ENCODE measurements at regions not wholly inside any gene's neighbourhood (a gene's known extent, or its start where the extent isn't known, plus 50 kb on each side); places are given as distances from the start of the nearest gene placed in this dataset.
"Not testable (repeated sequence)": the region's sequence is repeated elsewhere in the genome, so short reads cannot be mapped to it uniquely, and the experiment has no call there.

DNA sequence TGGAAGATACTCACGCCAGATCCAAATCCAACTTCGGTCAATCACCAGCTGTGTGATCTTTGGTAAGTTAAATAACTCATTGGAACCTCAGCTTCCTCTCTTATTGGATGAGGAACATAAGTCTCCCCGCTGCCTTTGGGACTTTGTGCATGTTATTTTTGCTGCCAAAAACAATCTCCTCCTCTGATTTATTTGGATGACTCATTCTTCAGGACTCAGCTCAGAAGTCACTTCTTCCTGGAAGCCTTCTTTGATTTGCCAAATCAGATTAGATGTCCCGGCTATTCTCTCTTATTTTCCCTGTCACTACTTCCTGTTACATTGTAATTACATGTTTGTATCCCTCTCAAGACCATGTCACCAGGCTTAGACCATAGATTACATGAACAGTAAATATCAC lies 138.0 kb upstream of the BOD1L1 start:
- no peak for DNase-seq

GRCh38 chr4:13766761-13767540 lies 139.4 kb upstream of the BOD1L1 start:
- no peak for DNase-seq

GRCh38 chr4:13777341-13777740 lies 149.8 kb upstream of the BOD1L1 start:
- no peak for DNase-seq

DNA sequence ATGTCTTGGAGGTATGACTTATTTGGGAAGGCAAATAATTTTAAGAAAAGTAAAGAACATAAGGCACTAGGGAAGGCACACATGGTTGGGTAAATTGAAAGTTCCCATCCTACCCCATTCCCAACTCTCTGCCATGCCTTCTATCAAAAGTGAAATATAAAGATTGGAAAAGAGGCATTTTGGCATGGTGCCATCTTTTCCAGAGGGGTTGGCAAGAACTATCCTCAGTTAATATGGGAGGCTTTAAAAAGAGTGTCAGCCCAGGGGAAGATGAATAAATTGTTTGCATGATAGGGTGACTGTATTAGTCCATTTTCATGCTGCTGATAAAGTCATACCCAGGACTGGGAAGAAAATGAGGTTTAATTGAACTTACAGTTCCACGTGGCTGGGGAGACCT lies 150.8 kb upstream of the BOD1L1 start:
- DNase-seq = no peak

GRCh38 chr4:13782231-13782630 lies 154.7 kb upstream of the BOD1L1 start:
- no peak for DNase-seq

DNA sequence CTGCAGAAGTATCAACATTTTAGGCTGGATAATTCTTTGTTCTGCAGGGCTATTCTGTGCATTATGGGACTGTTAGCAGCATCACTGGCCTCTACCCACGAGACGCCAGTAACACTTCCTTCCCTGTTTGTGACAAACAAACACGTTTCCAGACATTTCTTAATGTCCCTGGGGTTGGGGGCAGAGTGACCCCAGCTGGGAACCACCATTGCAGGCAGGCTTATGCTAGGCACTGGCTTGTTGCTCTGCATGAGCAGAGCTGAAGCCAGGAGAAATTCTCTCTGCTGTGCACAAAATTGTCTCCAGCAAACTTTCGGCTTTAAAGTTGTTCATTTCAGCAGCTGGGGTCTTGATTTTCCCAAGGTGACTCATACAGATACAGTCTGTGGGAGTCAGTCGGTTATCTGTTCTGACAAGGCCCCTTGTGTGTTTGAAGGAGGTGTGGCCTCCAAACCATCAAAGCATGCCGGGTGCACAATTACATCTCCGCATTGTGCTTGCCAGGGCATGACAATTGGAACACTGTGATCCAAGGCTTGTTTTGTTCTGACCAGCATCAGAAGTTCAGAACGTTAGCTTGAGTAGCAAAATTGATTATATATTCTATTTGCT lies 156.4 kb upstream of the BOD1L1 start:
- DNase-seq = no peak

DNA sequence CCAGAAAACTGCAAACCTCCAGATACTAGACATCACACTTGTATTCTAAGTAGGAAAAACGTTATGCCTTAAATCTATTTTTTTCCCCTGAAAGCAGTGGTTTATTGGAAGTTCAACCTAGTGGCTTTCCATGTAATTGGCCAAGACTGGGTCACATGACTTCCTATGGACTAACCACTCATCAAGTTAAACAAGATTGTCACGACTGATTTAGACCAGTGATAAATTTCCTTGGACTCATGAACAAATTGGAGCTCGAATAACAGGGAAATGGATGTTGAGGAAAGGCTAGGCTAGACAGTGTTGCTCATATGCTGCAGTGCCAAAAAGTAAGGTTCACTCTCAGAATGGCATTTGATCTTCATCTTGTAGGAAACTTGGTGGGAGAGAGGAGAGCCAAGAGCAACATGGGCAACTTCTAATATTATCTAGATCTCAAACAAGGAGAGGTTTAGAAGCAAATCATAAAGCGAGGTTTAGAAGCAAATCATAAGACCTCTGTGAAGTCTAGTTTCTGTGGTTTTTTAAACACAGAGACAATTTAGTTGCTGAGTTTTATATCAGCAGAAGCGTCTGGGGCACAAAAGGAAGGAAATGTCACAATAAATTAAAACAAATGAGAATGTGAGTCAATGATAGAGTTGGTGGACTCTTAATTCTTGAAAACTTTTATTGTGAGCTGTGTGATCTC lies 165.6 kb upstream of the BOD1L1 start:
- no peak for DNase-seq

DNA sequence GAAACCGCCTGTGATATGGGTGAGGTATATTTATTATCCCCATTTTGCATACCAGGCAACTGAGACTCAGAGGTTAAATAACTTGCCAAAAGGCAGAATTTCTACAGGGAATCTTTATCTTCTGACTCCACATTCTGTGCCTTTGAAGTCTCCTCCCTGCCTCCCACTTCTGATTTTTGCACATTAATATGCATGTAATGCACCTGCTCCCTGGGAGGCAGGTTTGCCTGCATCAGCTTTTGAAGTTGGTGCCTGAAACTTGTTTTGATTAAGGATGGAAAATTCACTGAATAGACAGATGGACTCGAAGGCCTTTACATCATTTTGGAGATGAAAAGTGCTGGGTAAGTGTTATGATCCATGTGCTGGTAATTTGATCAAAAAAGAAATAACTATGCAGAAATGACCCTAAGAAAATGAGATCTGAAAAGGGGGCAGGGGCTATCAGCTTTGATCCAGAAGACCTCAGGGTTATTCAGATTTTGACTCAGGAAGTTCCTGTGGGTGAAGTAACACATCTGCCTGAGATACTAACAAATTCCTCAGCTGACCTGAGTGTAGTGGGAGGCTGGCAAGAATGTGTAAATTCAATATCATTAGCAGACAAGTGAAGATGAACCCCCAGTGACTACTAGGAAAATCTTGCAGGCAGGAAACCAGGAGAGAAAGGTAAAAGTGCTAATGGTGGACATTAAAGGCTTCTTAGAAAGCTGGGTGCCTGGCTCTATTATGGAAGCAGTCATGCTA lies 167.5 kb upstream of the BOD1L1 start:
- no peak for DNase-seq

DNA sequence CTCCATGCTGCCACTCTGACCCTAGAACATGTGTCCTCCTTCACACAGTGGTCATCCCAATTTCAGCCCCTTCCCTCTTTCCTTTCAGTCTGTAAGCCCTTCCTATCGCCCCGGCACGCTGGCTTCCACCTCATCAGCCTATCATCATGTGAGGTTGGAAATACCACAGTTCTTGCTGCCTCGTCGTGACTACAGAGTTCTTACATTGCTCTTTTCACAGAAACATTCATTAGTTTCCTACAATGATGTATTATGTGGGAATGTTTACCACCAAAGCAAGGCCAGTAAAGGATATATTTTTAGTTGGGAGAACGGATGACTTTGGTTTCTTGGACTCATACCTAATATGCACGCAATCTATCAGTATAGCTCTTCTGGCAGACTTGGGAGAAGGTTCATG lies 169.5 kb upstream of the BOD1L1 start:
- DNase-seq = no peak

DNA sequence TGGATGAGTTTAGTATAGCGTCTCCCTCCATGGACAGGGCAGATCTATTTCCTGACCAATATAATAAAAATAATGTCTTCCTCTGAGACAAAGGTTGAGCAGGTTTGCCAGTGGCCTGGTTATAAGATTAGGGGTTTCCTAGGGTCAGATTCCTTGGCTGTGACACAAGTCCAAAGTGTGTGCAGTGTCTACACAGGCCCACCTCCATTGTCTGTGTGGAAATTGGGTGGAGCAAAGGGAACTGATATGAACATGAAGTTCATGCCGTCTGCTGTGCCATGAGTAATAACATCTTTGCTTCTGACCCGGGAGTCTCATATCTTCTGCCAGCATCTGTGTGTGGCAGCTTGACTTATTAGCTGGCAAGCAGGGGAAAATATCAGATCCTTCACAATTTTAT lies 187.7 kb upstream of the BOD1L1 start:
- DNase-seq = no peak

- DNase-seq = no peak
Measured at GRCh38 chr4:13816472-13816871, 188.9 kb upstream of the BOD1L1 start.

DNA sequence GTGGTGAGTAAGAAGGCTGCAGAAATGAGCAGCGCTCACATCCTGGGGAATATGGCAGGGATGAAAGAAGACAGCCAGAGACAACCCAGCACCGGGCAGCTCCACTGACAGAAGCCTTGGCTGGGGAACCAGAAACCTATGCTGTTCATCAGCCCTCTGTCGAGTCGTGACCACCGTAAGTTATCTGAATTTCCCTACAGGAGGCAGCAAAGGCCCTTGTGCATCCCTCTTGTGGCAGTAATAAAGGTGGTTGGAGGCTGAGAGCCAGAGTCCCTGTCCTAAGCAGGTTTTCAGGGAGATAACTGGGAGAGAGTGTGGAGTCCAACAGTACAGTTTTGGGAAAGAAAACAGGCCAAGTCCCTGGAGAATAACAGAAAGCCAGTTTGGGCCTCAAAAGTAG lies 194.0 kb upstream of the BOD1L1 start:
- DNase-seq = no peak

DNA sequence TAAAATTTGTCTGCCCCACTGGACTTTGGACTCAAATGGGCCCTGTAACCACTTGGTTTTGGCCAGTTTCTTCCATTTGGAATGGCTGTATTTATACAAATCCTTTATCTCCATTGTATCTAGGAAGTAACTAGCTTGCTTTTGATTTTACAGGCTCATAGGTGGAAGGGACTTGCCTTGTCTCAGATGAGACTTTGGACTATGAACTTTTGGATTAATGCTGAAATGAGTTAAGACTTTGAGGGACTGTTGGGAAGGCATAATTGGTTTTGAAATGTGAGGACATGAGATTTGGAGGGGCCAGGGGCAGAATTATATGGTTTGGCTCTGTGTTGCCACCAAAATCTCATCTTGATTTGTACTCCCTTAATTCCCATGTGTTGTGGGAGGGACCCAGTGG lies 198.3 kb upstream of the BOD1L1 start:
- DNase-seq = not testable (repeated sequence)

- no peak for DNase-seq
Measured at GRCh38 chr4:13829457-13829856, 201.9 kb upstream of the BOD1L1 start.

- DNase-seq = no peak
Measured at GRCh38 chr4:13830449-13830848, 202.9 kb upstream of the BOD1L1 start.

DNA sequence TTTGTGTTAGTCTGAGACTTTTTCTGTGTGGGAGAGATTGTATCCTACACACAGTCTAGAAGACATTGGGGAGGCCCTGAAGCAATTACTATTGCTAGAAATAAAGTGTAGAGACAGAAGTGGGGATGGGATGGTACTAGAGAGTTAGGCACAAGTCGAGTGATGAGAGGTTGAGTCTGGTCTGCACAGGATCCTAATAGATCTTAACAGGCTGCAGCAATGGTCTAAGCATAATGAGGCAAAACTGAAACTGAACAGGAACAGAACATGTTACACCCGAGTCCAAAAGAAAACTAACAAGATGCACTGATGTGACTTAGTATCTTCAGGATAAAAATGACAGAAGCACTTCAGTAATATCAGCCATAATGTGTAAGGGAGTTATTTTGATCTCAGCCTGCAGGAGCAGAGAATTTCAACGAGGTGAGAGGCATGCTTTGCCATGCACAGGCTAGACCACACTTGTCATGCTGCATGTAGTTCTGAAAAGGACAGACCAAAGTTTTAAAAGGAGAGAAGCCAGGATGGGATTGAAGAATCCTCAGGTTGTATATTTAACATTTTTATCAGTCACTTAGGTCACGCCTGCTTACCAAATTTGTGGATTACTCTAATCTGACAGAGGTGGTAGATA lies 205.8 kb upstream of the BOD1L1 start:
- no peak for DNase-seq

- DNase-seq = no peak
Measured at GRCh38 chr4:13836946-13837912, 209.7 kb upstream of the BOD1L1 start.

GRCh38 chr4:13840502-13841190 lies 213.1 kb upstream of the BOD1L1 start:
- DNase-seq = no peak

- DNase-seq = no peak
Measured at GRCh38 chr4:13844740-13845139, 217.2 kb upstream of the BOD1L1 start.

DNA sequence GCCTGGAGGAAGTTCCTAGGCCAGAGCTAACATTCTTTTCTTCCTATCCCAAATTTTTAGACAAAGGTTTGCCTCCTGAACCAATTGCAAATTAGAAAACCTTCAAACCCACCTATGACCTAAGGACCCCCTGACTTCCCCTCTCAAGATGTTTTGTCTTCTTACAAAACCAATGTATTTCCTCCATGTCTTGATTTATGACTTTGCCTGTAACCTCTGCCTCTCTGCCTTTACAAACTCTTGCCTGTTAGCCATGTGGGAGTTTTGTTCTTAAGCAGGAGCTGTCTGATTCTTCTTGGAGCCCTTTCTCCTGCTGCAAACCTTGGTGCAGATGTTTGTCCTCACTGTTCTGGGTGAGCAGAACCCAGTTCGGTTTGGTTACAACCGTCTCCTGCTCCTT lies 222.3 kb upstream of the BOD1L1 start:
- DNase-seq = no peak
